GM18505 (cell line): ENCODE measurements at regions not wholly inside any gene's neighbourhood (a gene's known extent, or its start where the extent isn't known, plus 50 kb on each side); places are given as distances from the start of the nearest gene placed in this dataset.
"Not testable (repeated sequence)": the region's sequence is repeated elsewhere in the genome, so short reads cannot be mapped to it uniquely, and the experiment has no call there.

Source experiments
- ATAC-seq: cut with Tn5 transposase; IDR thresholded peaks from one replicate; pipeline ENCODE4 v1.9.1; 2021; ENCODE audit not compliant: unreplicated experiment
- POLR2A ChIP-seq: IDR thresholded peaks from 4 replicates; pipeline ENCODE4 v1.6.1; 2011; ENCODE audit warnings: borderline replicate concordance; ENCODE audit not compliant: insufficient read depth, insufficient read length; ENCODE audit errors: extremely low read depth

GRCh38 chr15:70378126-70379031, 280.7 kb upstream of the TLE3 start:
- no peak for ATAC-seq
- TF ChIP-seq POLR2A = no peak

- no peak for TF ChIP-seq POLR2A
These were observed 279.4 kb upstream of the TLE3 start for GRCh38 chr15:70376929-70377691.

GRCh38 chr15:70376031-70376928, 278.6 kb upstream of the TLE3 start:
- ATAC-seq = no peak
- TF ChIP-seq POLR2A = no peak

More at GRCh38 chr15:70376929-70377691, 279.4 kb upstream of the TLE3 start:
- ATAC-seq = no peak

- TF ChIP-seq POLR2A = no peak
- ATAC-seq = no peak
These were observed 277.9 kb upstream of the TLE3 start for GRCh38 chr15:70375586-70375985.

GRCh38 chr15:70375006-70375431, 277.3 kb upstream of the TLE3 start:
- ATAC-seq = no peak
- TF ChIP-seq POLR2A = no peak

- no peak for TF ChIP-seq POLR2A
- ATAC-seq = no peak
These were observed 276.4 kb upstream of the TLE3 start for GRCh38 chr15:70374096-70374495.

GRCh38 chr15:70373439-70373838, 275.7 kb upstream of the TLE3 start:
- ATAC-seq = not testable (repeated sequence)

GRCh38 chr15:70367913-70368705, 270.4 kb upstream of the TLE3 start:
- ATAC-seq = not testable (repeated sequence)

- ATAC-seq = not testable (repeated sequence)
These were observed 266.3 kb upstream of the TLE3 start for GRCh38 chr15:70364023-70364422.

GRCh38 chr15:70362886-70363285, 265.2 kb upstream of the TLE3 start:
- no peak for TF ChIP-seq POLR2A
- no peak for ATAC-seq

- no peak for ATAC-seq
- no peak for TF ChIP-seq POLR2A
These were observed 264.6 kb upstream of the TLE3 start for GRCh38 chr15:70362350-70362749.

GRCh38 chr15:70361891-70362290, 264.2 kb upstream of the TLE3 start:
- TF ChIP-seq POLR2A = no peak
- ATAC-seq = no peak

GRCh38 chr15:70361106-70361505, 263.4 kb upstream of the TLE3 start:
- no peak for ATAC-seq
- TF ChIP-seq POLR2A = no peak
